RWPE2 (cell line): ENCODE measurements at regions not wholly inside any gene's neighbourhood (a gene's known extent, or its start where the extent isn't known, plus 50 kb on each side); places are given as distances from the start of the nearest gene placed in this dataset.
A peak's percentile ranks its signal among the peaks of the same experiment; 100 is the strongest.

ENCODE experiments used
- ATAC-seq: fragments of 200-7000 bp; cut with Tn5 transposase; 3 replicates; pipeline ENCODE4 v1.9.1; 2021; ENCODE audit warnings: low read depth
- DNase-seq: peaks from one replicate; pipeline ENCODE4 v3.0.0-alpha.2; 2020; ENCODE audit warnings: low spot score
- H3K27ac ChIP-seq: fragments of 450-650 bp; 2 replicates; pipeline ENCODE4 v1.5.1; 2017; ENCODE audit warnings: mild to moderate bottlenecking; ENCODE audit not compliant: poor library complexity, severe bottlenecking
- H3K27me3 ChIP-seq: fragments of 250-450 bp; sonication (Bioruptor Pico); 2 replicates; pipeline ENCODE4 v1.5.1; 2021; ENCODE audit warnings: mild to moderate bottlenecking, moderate library complexity; ENCODE audit not compliant: insufficient read depth, poor library complexity, severe bottlenecking
- H3K36me3 ChIP-seq: fragments of 250-450 bp; sonication (Bioruptor Pico); 2 replicates; pipeline ENCODE4 v1.5.1; 2020; ENCODE audit warnings: low read depth, mild to moderate bottlenecking, moderate library complexity
- H3K4me1 ChIP-seq: fragments of 250-450 bp; sonication (Bioruptor Pico); 2 replicates; pipeline ENCODE4 v1.5.1; 2021; ENCODE audit warnings: mild to moderate bottlenecking, moderate library complexity; ENCODE audit not compliant: insufficient read depth, poor library complexity, severe bottlenecking
- H3K4me3 ChIP-seq: fragments of 250-450 bp; sonication (Bioruptor Pico); 2 replicates; pipeline ENCODE4 v1.5.1; 2021; ENCODE audit warnings: mild to moderate bottlenecking, moderate library complexity; ENCODE audit not compliant: severe bottlenecking
- H3K9me3 ChIP-seq: fragments of 250-450 bp; sonication (Bioruptor Pico); 2 replicates; pipeline ENCODE4 v1.5.1; 2021; ENCODE audit warnings: mild to moderate bottlenecking, moderate library complexity; ENCODE audit not compliant: severe bottlenecking
- TF ChIP-seq, protein P1 (sequence below): fragments of 450-650 bp; IDR thresholded peaks from one replicate; pipeline ENCODE4 v1.5.1; 2017; ENCODE audit warnings: mild to moderate bottlenecking, moderate library complexity; ENCODE audit not compliant: poor library complexity, severe bottlenecking

DNA sequence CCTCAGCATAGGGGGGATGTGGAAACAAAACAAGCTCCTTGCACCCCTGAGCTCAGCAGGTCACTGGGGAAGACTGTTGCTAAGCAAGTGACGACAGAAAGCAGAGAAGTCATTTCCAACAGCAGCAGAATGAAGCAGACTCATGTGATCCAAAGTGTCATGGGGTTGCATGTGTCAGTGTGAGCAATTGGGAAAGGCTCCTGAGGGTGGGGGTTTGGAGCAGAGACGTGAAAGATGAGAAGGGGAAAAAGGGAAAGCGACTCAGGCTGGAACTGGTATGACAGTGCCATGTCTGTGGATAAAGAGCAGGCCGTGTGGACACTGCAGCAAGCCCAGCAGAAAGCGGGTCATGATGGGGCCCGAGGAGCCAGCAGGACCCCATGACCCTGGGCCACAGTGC, 363.9 kb downstream of the PREX1 start:
- TF ChIP-seq, protein P1, sequence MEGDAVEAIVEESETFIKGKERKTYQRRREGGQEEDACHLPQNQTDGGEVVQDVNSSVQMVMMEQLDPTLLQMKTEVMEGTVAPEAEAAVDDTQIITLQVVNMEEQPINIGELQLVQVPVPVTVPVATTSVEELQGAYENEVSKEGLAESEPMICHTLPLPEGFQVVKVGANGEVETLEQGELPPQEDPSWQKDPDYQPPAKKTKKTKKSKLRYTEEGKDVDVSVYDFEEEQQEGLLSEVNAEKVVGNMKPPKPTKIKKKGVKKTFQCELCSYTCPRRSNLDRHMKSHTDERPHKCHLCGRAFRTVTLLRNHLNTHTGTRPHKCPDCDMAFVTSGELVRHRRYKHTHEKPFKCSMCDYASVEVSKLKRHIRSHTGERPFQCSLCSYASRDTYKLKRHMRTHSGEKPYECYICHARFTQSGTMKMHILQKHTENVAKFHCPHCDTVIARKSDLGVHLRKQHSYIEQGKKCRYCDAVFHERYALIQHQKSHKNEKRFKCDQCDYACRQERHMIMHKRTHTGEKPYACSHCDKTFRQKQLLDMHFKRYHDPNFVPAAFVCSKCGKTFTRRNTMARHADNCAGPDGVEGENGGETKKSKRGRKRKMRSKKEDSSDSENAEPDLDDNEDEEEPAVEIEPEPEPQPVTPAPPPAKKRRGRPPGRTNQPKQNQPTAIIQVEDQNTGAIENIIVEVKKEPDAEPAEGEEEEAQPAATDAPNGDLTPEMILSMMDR = no peak
- Histone ChIP-seq H3K36me3 (no peaks in the 10 kb centered on the region), H3K4me1 (peaks cover 5% of the 10 kb centered on the region), H3K4me3 (no peak overlapping the region), H3K9me3 (no peaks in the 10 kb centered on the region), H3K27ac (no peak overlapping the region), H3K27me3 (no peaks in the 10 kb centered on the region)
- peak; percentile 37; the same call in 2 of the 3 replicates for ATAC-seq
- peak; percentile 38 for DNase-seq

DNA sequence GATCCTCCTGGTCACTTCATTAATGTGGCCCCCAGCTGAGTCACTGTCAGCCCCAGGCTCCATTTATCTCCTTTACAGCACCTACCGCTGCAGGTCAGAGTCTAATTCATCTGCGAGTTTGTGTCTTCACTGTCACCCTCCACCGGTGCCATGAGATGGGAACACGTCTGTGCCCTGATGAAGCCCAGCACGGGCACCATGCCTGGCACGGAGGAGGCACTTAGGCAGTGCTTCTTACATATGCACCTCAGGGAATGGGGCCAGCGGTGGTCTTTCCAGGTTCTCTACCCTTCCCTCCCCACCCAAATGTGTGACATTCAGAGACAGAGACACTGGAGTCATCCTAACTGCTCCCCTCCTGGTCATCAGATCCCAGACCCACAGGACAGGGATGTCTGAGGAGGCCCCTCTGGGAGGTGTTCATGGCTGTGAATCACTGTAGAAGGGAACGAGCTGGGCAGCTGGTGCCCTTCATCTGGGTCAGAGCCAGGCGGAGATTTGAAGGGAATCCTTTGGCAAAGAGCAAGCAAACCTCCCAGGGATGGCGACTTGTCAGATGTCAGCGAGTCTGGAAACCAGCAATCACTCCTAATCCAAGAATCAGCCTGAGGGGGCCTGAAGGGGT, 364.6 kb downstream of the PREX1 start:
- peak; percentile 74 for DNase-seq
- no peaks in the 10 kb centered on the region for H3K27me3 ChIP-seq
- H3K4me1 ChIP-seq = peaks cover 5% of the 10 kb centered on the region
- H3K27ac ChIP-seq = no peak overlapping the region
- H3K4me3 ChIP-seq = no peak overlapping the region
- TF ChIP-seq, protein P1 = no peak
- H3K9me3 ChIP-seq = no peaks in the 10 kb centered on the region
- no peak for ATAC-seq
- H3K36me3 ChIP-seq = no peaks in the 10 kb centered on the region

DNA sequence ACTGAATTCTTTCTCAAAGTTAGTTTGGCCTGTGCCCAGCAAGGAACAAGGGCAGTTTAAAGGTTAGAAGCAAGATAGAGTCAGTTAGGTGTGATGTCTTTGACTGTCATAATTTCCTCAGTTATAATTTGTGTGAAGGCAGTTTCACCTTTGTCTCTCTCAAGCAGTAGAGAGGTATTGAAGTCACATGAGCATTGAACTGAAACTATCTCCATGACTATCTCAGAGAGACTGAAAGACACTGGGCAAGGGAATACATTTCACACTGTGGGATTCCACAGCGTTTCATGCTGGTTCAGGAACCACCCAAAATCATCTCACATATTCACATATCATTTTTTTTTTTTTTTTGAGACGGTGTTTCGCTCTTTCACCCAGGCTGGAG, 366.1 kb downstream of the PREX1 start:
- no peaks in the 10 kb centered on the region for H3K27me3 ChIP-seq
- H3K36me3 ChIP-seq = no peaks in the 10 kb centered on the region
- no peak overlapping the region for H3K4me3 ChIP-seq
- H3K4me1 ChIP-seq = peaks cover 2% of the 10 kb centered on the region
- TF ChIP-seq, protein P1 = no peak
- DNase-seq (no peak), ATAC-seq (no peak)
- no peak overlapping the region for H3K27ac ChIP-seq
- H3K9me3 ChIP-seq = no peaks in the 10 kb centered on the region

DNA sequence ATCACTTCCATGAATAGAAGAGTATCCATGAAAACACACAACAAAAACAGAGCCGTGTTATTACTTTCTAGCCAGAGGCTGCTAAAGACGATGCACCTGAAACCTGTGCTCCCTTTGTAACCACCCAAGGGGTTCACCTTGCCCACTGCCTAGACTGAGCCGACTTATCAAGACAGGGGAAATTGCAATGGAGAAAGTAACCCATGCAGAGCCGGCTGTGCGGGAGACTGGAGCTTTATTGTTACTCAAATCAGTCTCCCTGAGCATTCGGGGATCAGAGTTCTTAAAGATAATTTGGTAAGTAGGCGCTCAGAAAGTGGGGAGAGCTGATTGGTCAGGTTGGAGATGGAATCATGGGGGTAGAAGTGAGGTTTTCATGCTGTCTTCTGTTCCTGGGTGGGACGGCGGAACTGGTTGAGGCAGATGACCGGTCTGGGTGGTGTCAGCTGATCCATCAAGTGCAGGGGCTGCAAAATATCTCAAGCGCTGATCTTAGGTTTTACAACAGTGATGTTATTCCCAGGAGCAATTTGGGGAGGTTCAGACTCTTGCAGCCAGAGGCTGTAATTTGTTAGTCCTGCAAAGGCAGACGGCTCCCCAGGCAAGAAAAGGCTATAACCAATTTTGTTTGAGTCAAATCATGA, 366.6 kb downstream of the PREX1 start:
- ATAC-seq = no peak
- Histone ChIP-seq H3K27me3 (no peaks in the 10 kb centered on the region), H3K4me3 (no peak overlapping the region), H3K27ac (no peak overlapping the region), H3K9me3 (no peaks in the 10 kb centered on the region), H3K36me3 (no peaks in the 10 kb centered on the region), H3K4me1 (peaks cover 1% of the 10 kb centered on the region)
- DNase-seq = peak; percentile 45
- TF ChIP-seq, protein P1 = no peak

DNA sequence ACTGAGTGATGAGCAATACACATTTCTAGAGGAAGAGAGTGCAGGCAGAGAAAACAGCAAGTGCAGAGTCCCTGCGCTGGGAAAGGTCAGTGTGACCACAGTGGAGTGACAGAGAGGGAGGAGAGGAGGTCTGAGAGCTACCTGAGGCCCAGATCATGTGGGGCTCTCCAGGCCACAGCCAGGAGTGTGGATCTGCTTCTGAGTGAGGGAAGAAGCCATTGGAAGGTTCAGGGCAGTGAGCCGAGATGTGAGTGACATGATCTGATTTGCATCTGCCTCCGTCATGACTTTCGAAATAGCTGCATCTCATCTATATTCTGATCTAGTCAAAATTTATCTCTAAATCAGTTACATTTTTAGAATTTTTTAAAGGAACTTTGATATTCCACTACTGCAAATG, 367.1 kb downstream of the PREX1 start:
- Histone ChIP-seq H3K9me3 (no peaks in the 10 kb centered on the region), H3K4me1 (peaks cover 7% of the 10 kb centered on the region), H3K27me3 (no peaks in the 10 kb centered on the region), H3K36me3 (no peaks in the 10 kb centered on the region), H3K27ac (no peak overlapping the region), H3K4me3 (no peak overlapping the region)
- ATAC-seq = no peak
- TF ChIP-seq, protein P1 = no peak
- peak; percentile 52 for DNase-seq
